Stimulated activated naive CD8-positive, alpha-beta T cell treated with anti-CD3 and anti-CD28 coated beads, Interleukin-15, Interleukin-2, amounts not matched to agents 100 U/mL and 50 U/mL, for 24 hours (primary cell): ENCODE measurements at regions not wholly inside any gene's neighbourhood (a gene's known extent, or its start where the extent isn't known, plus 50 kb on each side); places are given as distances from the start of the nearest gene placed in this dataset.

Experiments
- ATAC-seq: fragments of 150-1000 bp; cut with Tn5 transposase; one replicate; pipeline ENCODE4 v1.10.0; 2021
- DNase-seq: peaks from one replicate; pipeline ENCODE4 v3.0.0; 2021

GRCh38 chr9:91024841-91025240 is 223.2 kb downstream of the SYK start:
- no peak for ATAC-seq
- DNase-seq = no peak

GRCh38 chr9:91025856-91026255 is 224.2 kb downstream of the SYK start:
- no peak for DNase-seq
- ATAC-seq = no peak

DNA sequence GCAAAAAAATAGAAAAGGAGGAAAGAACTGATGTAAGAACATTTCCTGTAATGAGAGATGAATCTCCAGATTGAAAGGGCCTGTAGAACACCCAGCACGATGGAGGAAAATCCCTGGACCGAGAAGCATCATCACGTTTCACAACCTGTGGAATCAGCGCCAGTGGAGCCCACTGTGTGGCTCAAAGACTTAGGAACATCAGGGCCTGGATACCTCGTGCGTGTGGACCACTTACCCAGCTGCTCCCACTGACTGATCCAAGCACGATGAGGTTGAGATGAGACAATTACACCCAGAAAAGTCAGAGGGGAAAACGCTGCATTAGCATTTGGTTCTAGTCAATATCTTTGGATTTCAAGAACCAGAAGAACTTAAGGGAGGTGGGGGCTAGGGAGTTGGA is 224.6 kb downstream of the SYK start:
- ATAC-seq = no peak
- DNase-seq = no peak

GRCh38 chr9:91027005-91027404 is 225.4 kb downstream of the SYK start:
- no peak for ATAC-seq
- no peak for DNase-seq

DNA sequence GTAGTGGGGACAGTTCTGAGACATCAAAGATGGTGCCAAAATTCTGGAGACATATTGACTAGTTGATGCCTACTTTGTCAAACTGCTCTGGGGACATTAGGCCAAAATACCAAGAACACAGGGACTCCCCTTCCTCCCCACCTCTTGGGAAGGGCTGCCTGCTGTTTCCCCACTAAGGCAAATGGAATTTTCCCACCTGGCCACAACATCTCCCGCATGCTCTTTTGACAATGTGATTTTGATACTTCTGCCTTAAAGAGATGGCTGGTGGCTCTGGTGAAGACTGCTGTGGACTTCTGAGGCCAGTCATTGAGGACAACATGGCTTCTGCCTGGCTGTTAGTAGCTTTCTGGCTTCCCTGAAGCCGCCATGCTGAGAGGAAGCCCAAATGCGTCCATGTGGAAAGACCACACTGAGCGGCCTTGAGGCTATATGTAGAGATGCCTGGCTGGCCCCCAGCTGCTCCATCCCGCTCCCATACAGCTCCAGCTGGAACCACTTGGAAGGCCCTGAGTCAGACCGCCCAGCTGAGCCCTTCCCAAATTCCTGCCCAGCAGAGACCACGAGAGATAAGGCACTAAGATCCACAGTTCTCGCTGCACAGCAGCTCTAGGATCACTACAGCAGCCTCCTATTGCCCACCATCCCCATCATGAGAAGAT is 226.7 kb downstream of the SYK start:
- ATAC-seq = no peak
- DNase-seq = no peak

DNA sequence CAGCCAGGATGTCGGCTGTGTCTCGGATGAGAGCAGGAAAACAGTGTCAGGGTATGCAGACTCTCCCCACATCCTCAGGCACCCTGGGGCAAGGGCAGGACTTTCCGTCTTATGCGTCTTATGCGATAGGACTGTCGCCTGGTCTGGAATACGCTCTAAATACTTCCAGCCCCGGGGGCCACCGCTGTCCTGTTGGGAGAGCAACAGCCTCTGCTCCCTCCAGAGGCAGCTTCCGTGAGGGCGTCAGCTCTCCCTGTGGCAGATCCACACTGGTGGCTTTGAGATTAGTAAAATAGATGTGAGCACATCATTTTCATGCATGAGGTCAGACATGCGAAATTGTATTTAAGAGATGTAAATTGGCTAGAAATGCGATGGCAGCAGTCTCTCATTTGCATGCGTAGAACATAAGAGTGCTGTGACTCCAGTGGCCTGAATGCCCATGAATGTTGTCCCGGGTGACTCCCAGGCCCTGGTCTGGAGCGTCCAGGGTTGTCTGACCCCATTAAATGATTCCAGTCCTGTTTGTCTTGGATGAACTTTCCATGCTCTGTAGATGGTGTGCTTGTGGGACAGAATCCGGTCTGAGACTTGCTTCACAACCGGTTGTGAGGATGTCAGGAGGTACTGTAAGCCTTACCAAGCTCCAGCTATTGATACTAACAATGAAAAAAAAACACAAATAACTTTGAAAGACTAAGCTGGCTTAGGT is 228.2 kb downstream of the SYK start:
- ATAC-seq = no peak
- DNase-seq = no peak

- no peak for ATAC-seq
- DNase-seq = no peak
Observed at GRCh38 chr9:91032121-91032531, 230.5 kb downstream of the SYK start.

GRCh38 chr9:91033270-91033669 is 231.7 kb downstream of the SYK start:
- ATAC-seq (no peak), DNase-seq (no peak)

GRCh38 chr9:91033797-91034196 is 232.2 kb downstream of the SYK start:
- no peak for ATAC-seq
- peak; percentile 79 for DNase-seq

DNA sequence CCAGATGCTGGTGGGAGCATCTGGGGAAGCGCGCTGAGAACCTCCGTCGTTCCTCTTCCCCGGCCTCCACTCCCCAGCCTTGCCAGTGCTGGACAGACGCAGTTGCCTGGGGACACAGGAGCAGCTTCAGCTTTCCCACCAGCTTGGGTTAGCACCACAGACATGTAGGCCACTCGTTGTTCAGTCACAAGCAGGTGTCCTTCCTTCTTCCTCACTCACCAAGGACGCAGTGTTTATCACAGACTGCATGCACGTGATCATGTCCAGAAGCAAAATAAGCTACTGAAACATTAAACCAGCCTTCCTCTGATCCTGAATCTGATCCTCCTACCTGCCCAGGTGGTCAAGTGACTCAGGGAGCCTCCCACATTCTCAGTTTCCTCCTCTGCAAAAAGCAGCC is 232.9 kb downstream of the SYK start:
- DNase-seq (no peak), ATAC-seq (no peak)

DNA sequence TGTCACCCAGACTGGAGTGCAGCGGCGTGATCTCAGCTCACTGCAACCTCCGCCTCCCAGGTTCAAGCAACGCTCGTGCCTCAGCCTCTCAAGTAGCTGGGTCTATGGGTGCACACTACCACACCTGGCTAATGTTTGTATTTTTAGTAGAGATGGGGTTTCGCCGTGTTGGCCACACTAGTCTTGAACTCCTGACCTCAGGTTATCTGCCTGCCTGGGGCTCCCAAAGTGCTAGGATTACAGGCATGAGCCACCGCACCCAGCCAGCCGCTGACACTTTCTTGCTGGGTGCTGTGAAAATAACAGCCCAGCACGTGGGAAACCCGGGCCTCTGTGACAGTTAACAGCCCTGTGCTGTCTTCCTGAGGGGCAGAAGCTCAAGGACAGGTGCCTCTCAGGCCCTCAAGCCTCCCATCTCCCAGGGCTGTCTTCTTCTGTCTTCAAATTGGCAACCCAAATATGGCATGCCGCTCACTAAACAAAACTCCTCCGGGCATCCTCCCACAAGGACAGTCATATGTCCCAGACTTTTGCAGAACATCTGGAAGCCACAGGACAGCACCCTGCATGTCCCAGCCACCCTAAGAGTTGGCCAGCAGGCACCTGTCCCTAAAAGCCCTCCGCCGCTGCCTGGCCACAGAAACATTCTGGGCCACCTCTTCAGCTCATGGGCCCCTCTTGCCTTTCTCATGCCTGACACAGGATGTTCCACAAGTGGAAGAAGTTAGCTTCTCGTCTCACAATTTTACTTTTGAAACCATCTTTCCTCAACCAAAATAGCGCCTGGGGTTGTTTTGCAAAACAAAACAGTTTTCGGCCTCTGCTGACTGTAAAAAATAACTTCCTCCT is 233.6 kb downstream of the SYK start:
- ATAC-seq (no peak), DNase-seq (no peak)

GRCh38 chr9:91035825-91036208 is 234.2 kb downstream of the SYK start:
- DNase-seq (no peak), ATAC-seq (no peak)

DNA sequence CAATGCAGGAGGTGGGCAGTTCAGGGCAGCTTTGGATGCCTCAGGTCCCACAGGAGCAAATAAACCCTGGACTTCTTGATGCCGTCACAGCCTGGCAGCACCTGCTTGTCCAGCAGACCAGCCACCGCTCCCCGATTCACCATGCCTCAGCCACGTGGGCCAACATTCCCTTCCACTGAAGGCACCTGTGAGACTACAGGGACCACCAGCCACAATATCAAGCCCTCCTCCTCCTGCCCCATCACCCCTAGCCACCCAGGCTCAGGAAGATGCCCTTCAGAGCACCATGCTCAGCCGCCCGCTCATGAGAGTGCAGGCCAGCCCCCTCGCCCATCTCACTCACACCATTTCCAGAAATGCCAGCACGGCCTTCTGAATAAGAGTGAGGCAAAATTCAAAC is 234.7 kb downstream of the SYK start:
- DNase-seq (no peak), ATAC-seq (no peak)

DNA sequence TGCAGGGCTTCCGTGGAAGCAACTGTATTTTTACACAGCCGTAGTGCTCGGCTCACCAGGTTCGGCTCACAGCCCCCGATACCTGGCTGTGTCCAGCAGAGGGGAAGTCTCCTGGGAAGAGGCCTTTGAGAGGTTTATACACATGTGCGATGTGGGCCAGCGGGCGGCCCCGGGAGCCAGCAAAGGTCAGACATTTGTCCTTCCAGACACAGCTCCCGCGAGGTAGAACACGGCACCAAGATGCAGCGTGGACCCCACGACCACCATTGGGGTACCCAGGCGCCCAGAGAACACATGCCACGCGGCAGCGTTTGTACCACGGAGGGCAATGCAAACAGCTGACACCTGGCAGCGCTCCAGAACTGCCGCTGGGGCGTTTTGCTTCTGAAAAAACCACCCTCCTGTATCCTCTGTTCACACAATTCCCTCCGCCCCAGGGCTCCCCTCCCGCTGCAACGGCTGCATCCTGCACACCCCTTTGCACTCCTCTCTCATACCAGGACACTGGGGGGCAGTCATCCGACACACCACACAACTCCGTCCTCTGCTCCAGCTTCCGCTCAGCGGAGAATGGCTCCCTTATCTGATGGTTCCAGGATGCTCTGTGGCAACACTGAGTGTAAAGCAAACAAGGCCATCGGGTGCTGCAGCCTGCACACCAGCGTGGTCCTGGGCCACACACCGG is 235.3 kb downstream of the SYK start:
- peak; percentile 95 for ATAC-seq
- peak; percentile 76 for DNase-seq

DNA sequence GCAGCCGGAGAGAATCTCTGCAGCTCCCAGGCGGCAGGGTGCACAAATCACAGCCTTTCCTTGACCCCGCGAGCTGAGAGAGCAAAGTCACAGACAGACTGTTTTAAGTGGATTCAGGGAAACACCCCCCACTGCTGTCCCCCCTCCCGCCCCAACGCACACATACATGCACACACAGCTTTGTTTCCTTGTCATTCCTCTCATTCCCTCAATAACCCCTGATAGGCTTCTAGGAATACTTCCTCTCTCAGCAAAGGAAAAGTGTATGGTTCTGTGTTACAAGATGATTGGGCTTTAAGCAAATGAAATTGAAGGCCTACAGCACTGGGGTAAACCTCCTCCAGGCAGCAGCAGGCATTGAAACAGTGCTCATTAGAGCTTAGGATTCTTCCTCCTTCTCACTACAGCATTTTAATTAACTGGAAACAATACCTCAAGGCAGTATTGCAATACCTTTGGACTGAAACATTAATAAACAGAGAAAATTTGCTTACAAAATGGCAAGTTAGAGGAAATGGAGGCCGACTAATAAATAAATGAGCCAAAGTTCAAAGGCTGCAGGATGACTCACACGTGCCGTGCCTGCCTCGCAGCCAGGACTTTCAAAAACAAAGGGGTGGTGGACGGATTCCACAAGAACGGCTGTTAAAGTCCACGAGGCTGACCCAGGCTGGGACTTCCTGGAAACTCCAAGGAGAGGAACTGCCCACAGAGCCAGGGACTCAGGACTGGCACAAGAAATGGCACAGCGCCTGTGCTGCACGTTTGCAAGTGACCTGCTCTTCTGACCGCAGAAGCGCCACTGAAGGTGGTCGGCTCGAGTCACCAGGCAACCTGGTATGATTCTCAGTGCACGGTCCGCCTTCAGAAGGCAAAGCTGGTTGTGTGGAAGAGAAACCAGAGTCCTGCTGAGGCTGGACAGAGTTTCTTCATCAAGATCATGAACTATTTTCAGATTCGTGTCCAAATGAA is 236.2 kb downstream of the SYK start:
- ATAC-seq = no peak
- DNase-seq = peak; percentile 48

DNA sequence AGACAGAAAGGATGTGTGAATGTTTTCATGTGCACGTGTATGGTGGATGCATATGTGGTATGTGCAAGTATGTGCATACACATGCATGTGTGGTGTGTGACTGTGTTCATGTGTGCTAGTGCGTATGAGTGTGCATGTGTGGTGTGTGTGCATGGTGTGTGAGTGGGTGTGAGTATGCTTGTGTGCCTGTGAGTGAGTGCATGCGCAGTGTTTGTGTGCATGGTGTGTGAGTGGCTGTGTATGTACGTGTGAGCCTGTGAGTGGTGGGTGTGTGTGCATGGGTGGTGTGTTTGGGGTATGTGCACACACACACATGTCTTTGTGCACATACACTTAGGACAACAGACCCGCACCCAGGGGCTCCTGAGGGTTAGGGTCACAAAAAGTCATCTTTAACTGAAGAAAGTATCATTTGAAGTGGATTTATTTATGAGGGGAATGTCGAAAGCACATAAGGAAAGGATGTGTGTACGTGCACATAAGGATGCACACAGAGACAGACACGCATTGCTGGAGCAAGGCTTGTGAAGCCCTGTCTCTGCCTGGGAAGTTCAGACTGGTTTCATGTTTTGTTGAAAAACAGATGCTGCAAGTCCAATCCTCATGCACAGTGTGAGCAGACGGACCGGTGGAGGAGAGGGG is 237.0 kb downstream of the SYK start:
- DNase-seq (no peak), ATAC-seq (no peak)

- DNase-seq = no peak
Observed at GRCh38 chr9:91039125-91039834, 237.7 kb downstream of the SYK start.

DNA sequence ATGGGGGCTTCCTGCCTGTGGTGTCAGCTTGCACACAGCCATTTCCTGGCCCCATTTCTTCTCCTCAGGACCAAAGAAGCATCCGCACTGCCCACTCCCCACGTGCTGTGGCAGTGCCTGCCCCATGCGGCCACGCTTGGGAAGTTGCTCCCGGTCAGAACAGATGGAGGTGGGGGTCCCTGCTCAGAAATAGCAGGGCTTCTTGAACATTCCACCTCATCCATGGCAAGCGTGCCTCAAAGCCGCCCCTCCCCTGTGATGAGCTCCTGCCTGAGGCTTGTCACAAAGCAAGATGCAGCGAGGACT is 238.2 kb downstream of the SYK start:
- no peak for ATAC-seq

More at GRCh38 chr9:91039125-91039834, 237.7 kb downstream of the SYK start:
- ATAC-seq = no peak

GRCh38 chr9:91040371-91041215 is 239.0 kb downstream of the SYK start:
- ATAC-seq (no peak), DNase-seq (no peak)

More for the DNA sequence above, 238.2 kb downstream of the SYK start:
- no peak for DNase-seq
